Smooth muscle cell (in vitro differentiated cells): ENCODE measurements at regions not wholly inside any gene's neighbourhood (a gene's known extent, or its start where the extent isn't known, plus 50 kb on each side); places are given as distances from the start of the nearest gene placed in this dataset.
A peak's percentile ranks its signal among the peaks of the same experiment; 100 is the strongest.

ENCODE experiments used
- DNase-seq: peaks from one replicate; lab custom pipeline; 2025; ENCODE audit not compliant: unreplicated experiment; lab: John Stamatoyannopoulos, UW
- H2AFZ ChIP-seq: fragments of 200-600 bp; sonication (generic); 2 replicates; pipeline ENCODE4 v1.6.0; 2016; ENCODE audit warnings: antibody characterized with exemption, low read depth, mild to moderate bottlenecking
- H3F3A ChIP-seq: fragments of 200-600 bp; sonication (generic); 2 replicates; pipeline ENCODE4 v1.6.0; 2017; ENCODE audit warnings: antibody characterized with exemption, low read depth
- H3K27ac ChIP-seq: fragments of 200-600 bp; sonication (generic); 2 replicates; pipeline ENCODE4 v1.5.1; 2016; ENCODE audit warnings: low read depth, mild to moderate bottlenecking
- H3K27me3 ChIP-seq: fragments of 200-600 bp; sonication (generic); 2 replicates; pipeline ENCODE4 v1.6.1; 2016; ENCODE audit warnings: low read depth, mild to moderate bottlenecking
- H3K36me3 ChIP-seq: fragments of 200-600 bp; sonication (generic); 2 replicates; pipeline ENCODE4 v1.5.1; 2016; ENCODE audit warnings: low read depth
- H3K4me1 ChIP-seq: fragments of 200-600 bp; sonication (generic); 2 replicates; pipeline ENCODE4 v1.5.1; 2016; ENCODE audit warnings: low read depth
- H3K4me2 ChIP-seq: fragments of 200-600 bp; sonication (generic); 2 replicates; pipeline ENCODE4 v1.6.0; 2016; ENCODE audit warnings: mild to moderate bottlenecking
- H3K4me3 ChIP-seq: fragments of 200-600 bp; sonication (generic); 2 replicates; pipeline ENCODE4 v1.5.1; 2016; ENCODE audit warnings: mild to moderate bottlenecking
- H3K79me2 ChIP-seq: fragments of 200-600 bp; sonication (generic); 2 replicates; pipeline ENCODE4 v1.6.0; 2016; ENCODE audit warnings: low read depth, mild to moderate bottlenecking
- H3K9ac ChIP-seq: fragments of 200-600 bp; sonication (generic); 2 replicates; pipeline ENCODE4 v1.6.0; 2016; ENCODE audit warnings: low read depth
- H3K9me3 ChIP-seq: fragments of 200-600 bp; sonication (generic); replicated peaks from 2 replicates; pipeline ENCODE4 v1.5.1; 2016; ENCODE audit warnings: low read depth
- H4K20me1 ChIP-seq: fragments of 200-600 bp; sonication (generic); 2 replicates; pipeline ENCODE4 v1.6.0; 2016; ENCODE audit warnings: low read depth
- WGBS: methylation state at CpG from one replicate; pipeline ENCODE4 v1.1.7; 2016; ENCODE audit warnings: low lambda C conversion rate; 5-methylcytosine and 5-hydroxymethylcytosine counted together
- TF ChIP-seq, protein P1 (sequence below): fragments of 200-600 bp; sonication (generic); IDR thresholded peaks from 2 replicates; pipeline ENCODE4 v1.5.1; 2017; ENCODE audit warnings: borderline replicate concordance, mild to moderate bottlenecking, antibody characterized with exemption; ENCODE audit not compliant: insufficient read depth, poor library complexity, severe bottlenecking

DNA sequence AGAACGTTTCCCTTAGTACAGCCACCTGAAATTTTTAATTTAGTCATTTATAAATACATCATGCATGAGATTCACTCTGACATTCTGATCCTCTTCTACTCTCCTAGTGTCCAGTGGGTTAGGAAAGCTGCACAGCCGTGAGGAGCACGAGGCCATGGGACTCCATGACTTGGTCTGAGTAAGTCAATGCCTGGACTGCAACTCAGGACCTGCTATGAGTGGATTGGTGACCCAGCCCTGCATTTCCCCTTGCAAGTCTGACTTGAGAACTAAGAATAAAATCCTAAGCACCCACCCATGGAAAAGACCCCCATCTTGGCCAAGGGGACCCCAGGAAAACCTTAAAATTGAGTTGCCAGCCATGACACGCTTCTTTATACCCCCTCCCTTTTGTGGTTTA, 237.6 kb upstream of the HDAC4 start:
- Histone ChIP-seq H3F3A (no peaks in the 10 kb centered on the region), H3K4me2 (no peak overlapping the region), H4K20me1 (no peaks in the 10 kb centered on the region), H3K9me3 (no peaks in the 10 kb centered on the region), H3K79me2 (no peaks in the 10 kb centered on the region), H3K27me3 (no peaks in the 10 kb centered on the region), H3K36me3 (no peaks in the 10 kb centered on the region), H3K27ac (no peak overlapping the region), H3K4me3 (no peak overlapping the region), H3K4me1 (no peaks in the 10 kb centered on the region), H3K9ac (no peak overlapping the region), H2AFZ (no peak overlapping the region)
- TF ChIP-seq, protein P1, sequence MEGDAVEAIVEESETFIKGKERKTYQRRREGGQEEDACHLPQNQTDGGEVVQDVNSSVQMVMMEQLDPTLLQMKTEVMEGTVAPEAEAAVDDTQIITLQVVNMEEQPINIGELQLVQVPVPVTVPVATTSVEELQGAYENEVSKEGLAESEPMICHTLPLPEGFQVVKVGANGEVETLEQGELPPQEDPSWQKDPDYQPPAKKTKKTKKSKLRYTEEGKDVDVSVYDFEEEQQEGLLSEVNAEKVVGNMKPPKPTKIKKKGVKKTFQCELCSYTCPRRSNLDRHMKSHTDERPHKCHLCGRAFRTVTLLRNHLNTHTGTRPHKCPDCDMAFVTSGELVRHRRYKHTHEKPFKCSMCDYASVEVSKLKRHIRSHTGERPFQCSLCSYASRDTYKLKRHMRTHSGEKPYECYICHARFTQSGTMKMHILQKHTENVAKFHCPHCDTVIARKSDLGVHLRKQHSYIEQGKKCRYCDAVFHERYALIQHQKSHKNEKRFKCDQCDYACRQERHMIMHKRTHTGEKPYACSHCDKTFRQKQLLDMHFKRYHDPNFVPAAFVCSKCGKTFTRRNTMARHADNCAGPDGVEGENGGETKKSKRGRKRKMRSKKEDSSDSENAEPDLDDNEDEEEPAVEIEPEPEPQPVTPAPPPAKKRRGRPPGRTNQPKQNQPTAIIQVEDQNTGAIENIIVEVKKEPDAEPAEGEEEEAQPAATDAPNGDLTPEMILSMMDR = no peak
- no peak for DNase-seq
- 88% methylated on average over 4 of the region's 4 CpGs for WGBS

DNA sequence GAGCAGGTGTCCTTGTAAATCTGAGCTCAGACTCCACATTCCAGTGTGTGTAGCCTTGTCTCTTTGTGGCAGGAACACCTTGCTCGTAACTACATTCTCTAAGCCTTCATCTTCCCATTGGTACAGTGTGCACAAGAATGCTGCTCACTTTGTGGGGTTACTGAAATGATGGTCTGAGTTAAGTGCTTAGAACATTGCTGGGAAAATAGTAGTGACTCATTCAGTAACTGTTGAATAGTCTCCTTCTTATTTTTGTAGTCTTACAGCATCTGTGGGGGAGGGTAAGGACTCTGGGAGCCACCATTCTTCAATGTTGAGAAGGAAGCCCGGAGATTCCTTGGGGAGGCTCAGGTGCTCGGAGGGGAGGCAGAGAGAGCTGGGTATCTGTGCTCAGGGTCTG, 236.0 kb upstream of the HDAC4 start:
- Histone ChIP-seq H3K27me3 (no peaks in the 10 kb centered on the region), H3K36me3 (no peaks in the 10 kb centered on the region), H3K9ac (no peak overlapping the region), H3K27ac (no peak overlapping the region), H2AFZ (no peak overlapping the region), H3K4me2 (no peak overlapping the region), H3K79me2 (no peaks in the 10 kb centered on the region), H3K4me3 (no peak overlapping the region), H4K20me1 (no peaks in the 10 kb centered on the region), H3F3A (no peaks in the 10 kb centered on the region), H3K4me1 (no peaks in the 10 kb centered on the region), H3K9me3 (no peaks in the 10 kb centered on the region)
- DNase-seq = no peak
- 85% methylated on average over 3 of the region's 3 CpGs for WGBS
- TF ChIP-seq, protein P1 = no peak

DNA sequence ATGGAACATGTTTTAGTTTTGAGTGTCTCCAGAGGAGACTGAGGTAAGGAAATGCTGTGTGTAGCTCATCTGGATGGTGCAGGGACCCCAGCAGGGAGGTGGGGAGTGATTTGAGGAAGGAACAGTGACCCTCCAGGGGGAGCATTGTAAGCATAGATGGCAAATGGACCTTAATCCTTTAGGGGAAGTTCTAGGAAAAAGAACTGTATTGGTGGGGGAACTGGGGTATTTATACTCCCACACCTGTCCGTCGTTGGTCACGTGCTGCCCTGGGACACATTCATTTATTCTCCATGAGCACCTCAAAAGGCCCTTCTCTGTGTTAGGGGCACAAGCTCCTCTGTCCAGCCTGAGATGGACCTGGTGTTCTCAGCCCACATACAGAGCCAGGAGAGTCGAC, 233.9 kb upstream of the HDAC4 start:
- 93% methylated on average over 4 of the region's 4 CpGs for WGBS
- Histone ChIP-seq H3K4me2 (no peak overlapping the region), H3K27ac (no peak overlapping the region), H3K4me3 (no peak overlapping the region), H3K27me3 (no peaks in the 10 kb centered on the region), H4K20me1 (no peaks in the 10 kb centered on the region), H3K36me3 (no peaks in the 10 kb centered on the region), H3K4me1 (no peaks in the 10 kb centered on the region), H2AFZ (no peak overlapping the region), H3K79me2 (no peaks in the 10 kb centered on the region), H3F3A (no peaks in the 10 kb centered on the region), H3K9ac (no peak overlapping the region), H3K9me3 (no peaks in the 10 kb centered on the region)
- TF ChIP-seq, protein P1 = no peak
- DNase-seq = no peak

DNA sequence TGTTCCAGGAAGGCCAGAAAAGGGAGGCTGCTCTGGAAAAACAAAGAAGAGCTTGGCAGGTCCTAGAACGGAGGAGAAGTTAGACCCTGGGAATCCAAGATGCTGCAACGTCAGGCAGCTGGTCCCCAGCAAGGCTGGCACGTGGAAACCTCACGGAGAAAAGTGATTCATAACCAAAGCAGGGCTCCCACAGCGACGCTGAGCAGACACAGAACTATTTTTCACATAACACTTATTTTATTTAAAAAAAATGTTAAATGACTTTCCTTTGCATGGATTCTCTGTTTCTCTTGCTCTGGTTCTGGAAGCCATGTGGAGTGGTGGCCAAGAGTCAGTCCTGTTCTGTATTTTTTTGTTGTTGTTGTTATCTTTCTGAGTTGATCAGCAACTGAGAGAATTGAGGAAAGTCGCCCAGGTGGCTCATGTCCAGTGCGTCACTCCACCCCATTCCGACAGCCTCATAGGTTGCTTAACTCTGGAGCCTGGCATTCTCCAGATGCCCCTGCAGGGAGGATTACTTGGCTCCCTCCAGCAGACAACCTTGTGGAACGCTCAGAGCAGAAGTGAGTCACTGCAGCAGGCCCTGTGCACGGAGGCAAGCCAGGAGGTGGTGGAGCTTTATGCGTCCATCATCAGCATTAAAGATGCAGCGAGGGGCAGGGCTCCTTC, 229.9 kb upstream of the HDAC4 start:
- Histone ChIP-seq H3K79me2 (no peaks in the 10 kb centered on the region), H3F3A (no peaks in the 10 kb centered on the region), H3K4me2 (peak overlapping the region; percentile 32), H3K4me3 (no peak overlapping the region), H2AFZ (no peak overlapping the region), H3K36me3 (no peaks in the 10 kb centered on the region), H3K9me3 (no peaks in the 10 kb centered on the region), H3K9ac (peak overlapping the region; percentile 39), H3K27ac (peak overlapping the region; percentile 82), H3K4me1 (no peaks in the 10 kb centered on the region), H4K20me1 (no peaks in the 10 kb centered on the region), H3K27me3 (no peaks in the 10 kb centered on the region)
- 34% methylated on average over 13 of the region's 13 CpGs for WGBS
- TF ChIP-seq, protein P1 = no peak
- no peak for DNase-seq
